ENCODE measurements at regions not wholly inside any gene's neighbourhood (a gene's known extent, or its start where the extent isn't known, plus 50 kb on each side); places are given as distances from the start of the nearest gene placed in this dataset.

GRCh38 chr20:4066551-4066950 lies 51.2 kb upstream of the RNF24 start:
- TF ChIP-seq, protein P1, sequence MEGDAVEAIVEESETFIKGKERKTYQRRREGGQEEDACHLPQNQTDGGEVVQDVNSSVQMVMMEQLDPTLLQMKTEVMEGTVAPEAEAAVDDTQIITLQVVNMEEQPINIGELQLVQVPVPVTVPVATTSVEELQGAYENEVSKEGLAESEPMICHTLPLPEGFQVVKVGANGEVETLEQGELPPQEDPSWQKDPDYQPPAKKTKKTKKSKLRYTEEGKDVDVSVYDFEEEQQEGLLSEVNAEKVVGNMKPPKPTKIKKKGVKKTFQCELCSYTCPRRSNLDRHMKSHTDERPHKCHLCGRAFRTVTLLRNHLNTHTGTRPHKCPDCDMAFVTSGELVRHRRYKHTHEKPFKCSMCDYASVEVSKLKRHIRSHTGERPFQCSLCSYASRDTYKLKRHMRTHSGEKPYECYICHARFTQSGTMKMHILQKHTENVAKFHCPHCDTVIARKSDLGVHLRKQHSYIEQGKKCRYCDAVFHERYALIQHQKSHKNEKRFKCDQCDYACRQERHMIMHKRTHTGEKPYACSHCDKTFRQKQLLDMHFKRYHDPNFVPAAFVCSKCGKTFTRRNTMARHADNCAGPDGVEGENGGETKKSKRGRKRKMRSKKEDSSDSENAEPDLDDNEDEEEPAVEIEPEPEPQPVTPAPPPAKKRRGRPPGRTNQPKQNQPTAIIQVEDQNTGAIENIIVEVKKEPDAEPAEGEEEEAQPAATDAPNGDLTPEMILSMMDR (IDR thresholded peaks at IDR 0.05), result no peak
- TF ChIP-seq POLR2A (IDR thresholded peaks at IDR 0.05), result no peak
